ENCODE measurements at regions not wholly inside any gene's neighbourhood (a gene's known extent, or its start where the extent isn't known, plus 50 kb on each side); places are given as distances from the start of the nearest gene placed in this dataset.

DNA sequence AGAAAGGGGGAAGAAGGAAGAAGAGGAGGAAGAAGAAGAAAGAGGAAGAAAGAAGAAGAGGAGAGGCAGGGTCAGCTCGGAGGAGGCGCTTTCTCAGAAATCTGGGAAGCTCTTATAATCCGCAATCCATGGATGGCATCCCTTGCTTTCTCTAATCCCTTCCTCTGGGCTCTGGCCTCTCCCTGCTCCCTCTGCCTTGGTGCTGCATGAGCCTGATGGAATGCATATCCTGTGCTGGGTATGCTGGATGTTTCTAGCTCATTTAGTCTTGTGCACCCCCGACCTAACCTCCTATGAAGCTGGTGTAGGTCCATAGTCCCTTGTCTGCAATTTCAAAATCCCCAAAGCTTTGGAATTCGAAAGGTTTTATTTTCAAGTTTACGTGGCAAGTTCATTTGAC lies 94.2 kb upstream of the MYL2 start:
- TF ChIP-seq POLR2A (IDR thresholded peaks at IDR 0.05; ENCODE audit: low read length) (no peak), POLR2AphosphoS2 (conservative IDR thresholded peaks at IDR 0.05; ENCODE audit: low read length) (no peak), JUNB (IDR thresholded peaks at IDR 0.05) (no peak), MAZ (IDR thresholded peaks at IDR 0.05; ENCODE audit: borderline replicate concordance, low read depth, low read length) (no peak), CHD4 (IDR thresholded peaks at IDR 0.05; ENCODE audit: borderline replicate concordance) (no peak)
- TF ChIP-seq, protein P1, sequence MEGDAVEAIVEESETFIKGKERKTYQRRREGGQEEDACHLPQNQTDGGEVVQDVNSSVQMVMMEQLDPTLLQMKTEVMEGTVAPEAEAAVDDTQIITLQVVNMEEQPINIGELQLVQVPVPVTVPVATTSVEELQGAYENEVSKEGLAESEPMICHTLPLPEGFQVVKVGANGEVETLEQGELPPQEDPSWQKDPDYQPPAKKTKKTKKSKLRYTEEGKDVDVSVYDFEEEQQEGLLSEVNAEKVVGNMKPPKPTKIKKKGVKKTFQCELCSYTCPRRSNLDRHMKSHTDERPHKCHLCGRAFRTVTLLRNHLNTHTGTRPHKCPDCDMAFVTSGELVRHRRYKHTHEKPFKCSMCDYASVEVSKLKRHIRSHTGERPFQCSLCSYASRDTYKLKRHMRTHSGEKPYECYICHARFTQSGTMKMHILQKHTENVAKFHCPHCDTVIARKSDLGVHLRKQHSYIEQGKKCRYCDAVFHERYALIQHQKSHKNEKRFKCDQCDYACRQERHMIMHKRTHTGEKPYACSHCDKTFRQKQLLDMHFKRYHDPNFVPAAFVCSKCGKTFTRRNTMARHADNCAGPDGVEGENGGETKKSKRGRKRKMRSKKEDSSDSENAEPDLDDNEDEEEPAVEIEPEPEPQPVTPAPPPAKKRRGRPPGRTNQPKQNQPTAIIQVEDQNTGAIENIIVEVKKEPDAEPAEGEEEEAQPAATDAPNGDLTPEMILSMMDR (IDR thresholded peaks at IDR 0.05), result no peak
- TF ChIP-seq, protein P2, sequence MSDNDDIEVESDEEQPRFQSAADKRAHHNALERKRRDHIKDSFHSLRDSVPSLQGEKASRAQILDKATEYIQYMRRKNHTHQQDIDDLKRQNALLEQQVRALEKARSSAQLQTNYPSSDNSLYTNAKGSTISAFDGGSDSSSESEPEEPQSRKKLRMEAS (IDR thresholded peaks at IDR 0.05), result no peak

All from A549 (cell line).